H9 (cell line): ENCODE measurements at regions not wholly inside any gene's neighbourhood (a gene's known extent, or its start where the extent isn't known, plus 50 kb on each side); places are given as distances from the start of the nearest gene placed in this dataset.
A peak's percentile ranks its signal among the peaks of the same experiment; 100 is the strongest.

ENCODE experiments used
- DNase-seq: peaks from one replicate; pipeline ENCODE4 v3.0.0-alpha.2; 2017
- H2AFZ ChIP-seq: one replicate; pipeline ENCODE4 v1.6.1; 2013; ENCODE audit warnings: mild to moderate bottlenecking, low read length, control low read depth, moderate library complexity
- H2AK5ac ChIP-seq: 2 replicates; pipeline ENCODE4 v1.6.1; 2013; ENCODE audit warnings: low read length, control low read depth, mixed read lengths; ENCODE audit not compliant: insufficient read length
- H2BK120ac ChIP-seq: one replicate; pipeline ENCODE4 v1.6.1; 2013; ENCODE audit warnings: low read depth, mild to moderate bottlenecking, low read length, control low read depth, inconsistent platforms; ENCODE audit not compliant: poor library complexity, severe bottlenecking
- H2BK12ac ChIP-seq: 2 replicates; pipeline ENCODE4 v1.6.1; 2013; ENCODE audit warnings: low read length, control low read depth, mixed read lengths, low read depth; ENCODE audit not compliant: insufficient read length
- H2BK15ac ChIP-seq: 2 replicates; pipeline ENCODE4 v1.6.1; 2013; ENCODE audit warnings: low read depth, low read length, control low read depth
- H2BK20ac ChIP-seq: one replicate; pipeline ENCODE4 v1.6.1; 2013; ENCODE audit warnings: low read depth, mild to moderate bottlenecking, low read length, control low read depth, inconsistent platforms; ENCODE audit not compliant: poor library complexity, severe bottlenecking
- H2BK5ac ChIP-seq: 2 replicates; pipeline ENCODE4 v1.6.1; 2013; ENCODE audit warnings: low read length, control low read depth, mixed read lengths; ENCODE audit not compliant: insufficient read length
- H3K14ac ChIP-seq: 2 replicates; pipeline ENCODE4 v1.6.1; 2013; ENCODE audit warnings: low read length, control low read depth; ENCODE audit not compliant: insufficient read depth
- H3K18ac ChIP-seq: 2 replicates; pipeline ENCODE4 v1.6.1; 2013; ENCODE audit warnings: low read depth, mild to moderate bottlenecking, mixed read lengths, low read length, control low read depth; ENCODE audit not compliant: insufficient read length
- H3K23ac ChIP-seq: 2 replicates; pipeline ENCODE4 v1.6.1; 2013; ENCODE audit warnings: low read length, control low read depth, mixed read lengths, low read depth; ENCODE audit not compliant: insufficient read length
- H3K23me2 ChIP-seq: 2 replicates; pipeline ENCODE4 v1.6.1; 2013; ENCODE audit warnings: low read depth, mild to moderate bottlenecking, mixed read lengths, low read length, control low read depth; ENCODE audit not compliant: insufficient read length, poor library complexity, severe bottlenecking
- H3K27ac ChIP-seq: 2 replicates; pipeline ENCODE4 v1.5.1; 2013; ENCODE audit warnings: low read length, control low read depth, mixed read lengths, low read depth; ENCODE audit not compliant: insufficient read length
- H3K27me3 ChIP-seq: 2 replicates; pipeline ENCODE4 v1.6.1; 2013; ENCODE audit warnings: low read length, control low read depth, inconsistent platforms; ENCODE audit not compliant: insufficient read depth
- H3K4ac ChIP-seq: 2 replicates; pipeline ENCODE4 v1.6.1; 2013; ENCODE audit warnings: low read depth, mild to moderate bottlenecking, control low read depth, inconsistent platforms, low read length, moderate library complexity
- H3K4me1 ChIP-seq: 2 replicates; pipeline ENCODE4 v1.6.1; 2013; ENCODE audit warnings: low read length, control low read depth, inconsistent platforms; ENCODE audit not compliant: insufficient read depth
- H3K4me2 ChIP-seq: 2 replicates; pipeline ENCODE4 v1.6.1; 2013; ENCODE audit warnings: low read length, control low read depth, mixed read lengths; ENCODE audit not compliant: insufficient read length, insufficient read depth
- H3K56ac ChIP-seq: 2 replicates; pipeline ENCODE4 v1.6.1; 2013; ENCODE audit warnings: low read depth, mild to moderate bottlenecking, mixed read lengths, low read length, control low read depth; ENCODE audit not compliant: insufficient read length
- H3K79me1 ChIP-seq: 2 replicates; pipeline ENCODE4 v1.6.1; 2013; ENCODE audit warnings: low read depth, mild to moderate bottlenecking, moderate library complexity, low read length, control low read depth, inconsistent platforms; ENCODE audit not compliant: insufficient read depth, poor library complexity, severe bottlenecking
- H3K79me2 ChIP-seq: 2 replicates; pipeline ENCODE4 v1.6.1; 2013; ENCODE audit warnings: low read length, control low read depth, inconsistent platforms; ENCODE audit not compliant: insufficient read depth
- H3K9ac ChIP-seq: 2 replicates; pipeline ENCODE4 v1.6.1; 2013; ENCODE audit warnings: low read length, control low read depth, mixed read lengths; ENCODE audit not compliant: insufficient read length; ENCODE audit errors: extremely low read depth
- H3K9me3 ChIP-seq: one replicate; pipeline ENCODE4 v1.6.1; 2013; ENCODE audit warnings: low read depth, low read length, inconsistent platforms; ENCODE audit not compliant: control insufficient read depth
- H3T11ph ChIP-seq: one replicate; pipeline ENCODE4 v1.6.1; 2013; ENCODE audit warnings: mild to moderate bottlenecking, low read length, control low read depth, inconsistent platforms
- H4K20me1 ChIP-seq: one replicate; pipeline ENCODE4 v1.6.1; 2013; ENCODE audit not compliant: control insufficient read depth, insufficient read length, insufficient read depth
- H4K5ac ChIP-seq: 2 replicates; pipeline ENCODE4 v1.6.1; 2013; ENCODE audit warnings: low read depth, mild to moderate bottlenecking, mixed read lengths, low read length, control low read depth; ENCODE audit not compliant: insufficient read length
- H4K8ac ChIP-seq: replicated peaks from 2 replicates; pipeline ENCODE4 v1.6.1; 2013; ENCODE audit warnings: low read length, control low read depth, mixed read lengths, low read depth; ENCODE audit not compliant: insufficient read length
- H4K91ac ChIP-seq: 2 replicates; pipeline ENCODE4 v1.6.1; 2013; ENCODE audit warnings: low read depth, mild to moderate bottlenecking, moderate library complexity, mixed read lengths, low read length, control low read depth; ENCODE audit not compliant: insufficient read length
- H3K27ac Mint-ChIP-seq, 3 experiments: 2 replicates in 2 of 3; 3 replicates in 1 of 3; pipeline ENCODE4 v1.8.0; 2020 to 2021; ENCODE audit warnings: mixed read lengths in 3 of 3, mild to moderate bottlenecking in 1 of 3, moderate library complexity in 1 of 3
- H3K27me3 Mint-ChIP-seq: 2 replicates; pipeline ENCODE4 v1.8.0; 2021; ENCODE audit warnings: low read depth, mild to moderate bottlenecking, moderate library complexity, mixed read lengths
- H3K36me3 Mint-ChIP-seq, 3 experiments: 2 replicates in 2 of 3; 3 replicates in 1 of 3; pipeline ENCODE4 v1.8.0; 2020 to 2021; ENCODE audit warnings: low read depth in 3 of 3, mixed read lengths in 3 of 3; ENCODE audit not compliant: insufficient read depth in 1 of 3
- H3K4me1 Mint-ChIP-seq, 2 experiments: 2 replicates each; pipeline ENCODE4 v1.8.0; 2020; ENCODE audit warnings: mixed read lengths in 2 of 2
- H3K4me3 Mint-ChIP-seq, 2 experiments: 2 replicates in 1 of 2; 3 replicates in 1 of 2; pipeline ENCODE4 v1.8.0; 2020 to 2021; ENCODE audit warnings: mild to moderate bottlenecking in 2 of 2, mixed read lengths in 2 of 2, moderate library complexity in 1 of 2
- H3K9me3 Mint-ChIP-seq, 2 experiments: 2 replicates in 1 of 2; 3 replicates in 1 of 2; pipeline ENCODE4 v1.8.0; 2020; ENCODE audit warnings: mild to moderate bottlenecking in 2 of 2, mixed read lengths in 2 of 2, moderate library complexity in 1 of 2
- WGBS: extraction: QIAGEN DNeasy Blood & Tissue Kit; methylation state at CpG from one replicate; pipeline ENCODE4 v1.1.7; 2013; ENCODE audit warnings: missing lambda C conversion rate, low lambda C conversion rate, mixed read lengths; ENCODE audit not compliant: insufficient read length; ENCODE audit errors: extremely low coverage; 5-methylcytosine and 5-hydroxymethylcytosine counted together
- TF ChIP-seq, protein P1 (sequence below): fragments of 200-600 bp; sonication (generic); conservative IDR thresholded peaks from 3 replicates; pipeline ENCODE4 v1.8.0; 2021; ENCODE audit warnings: antibody characterized with exemption, mild to moderate bottlenecking

GRCh38 chr5:179430193-179431175 lies 85.2 kb upstream of the ADAMTS2 start:
- Histone ChIP-seq H2BK5ac (no peak overlapping the region), H3K56ac (no peak overlapping the region), H4K5ac (no peak overlapping the region), H2BK15ac (no peak overlapping the region), H3K79me2 (no peaks in the 10 kb centered on the region), H3K79me1 (no peaks in the 10 kb centered on the region), H3K14ac (no peak overlapping the region; the same call in 1 of the 2 replicates), H3K4me2 (no peak overlapping the region), H3K23me2 (no peaks in the 10 kb centered on the region), H3K9ac (no peak overlapping the region), H3K18ac (no peak overlapping the region), H4K8ac (no peak overlapping the region), H4K20me1 (no peaks in the 10 kb centered on the region), H4K91ac (no peak overlapping the region), H3K4ac (no peak overlapping the region), H2AFZ (no peak overlapping the region), H3T11ph (no peak overlapping the region), H2BK12ac (no peak overlapping the region), H2BK20ac (no peak overlapping the region), H3K4me1 (no peaks in the 10 kb centered on the region), H3K27me3 (no peaks in the 10 kb centered on the region), H3K23ac (no peak overlapping the region), H3K9me3 (no peaks in the 10 kb centered on the region), H2BK120ac (no peak overlapping the region), H2AK5ac (no peak overlapping the region), H3K27ac (no peak overlapping the region)
- Mint-ChIP-seq H3K27ac (peak overlapping the region in 1 of 3 experiments; percentile 35; a peak in 1 of 7 replicates), H3K4me3 (no peak overlapping the region), H3K9me3 (peaks cover 13 to 22% of the 10 kb centered on the region in 2 experiments; a peak in 4 of 5 replicates), H3K4me1 (peaks cover 12 to 13% of the 10 kb centered on the region in 2 experiments), H3K36me3 (peaks cover 0 to 4% (median 4%) of the 10 kb centered on the region in 3 experiments; a peak in 3 of 7 replicates), H3K27me3 (no peaks in the 10 kb centered on the region)
- TF ChIP-seq, protein P1, sequence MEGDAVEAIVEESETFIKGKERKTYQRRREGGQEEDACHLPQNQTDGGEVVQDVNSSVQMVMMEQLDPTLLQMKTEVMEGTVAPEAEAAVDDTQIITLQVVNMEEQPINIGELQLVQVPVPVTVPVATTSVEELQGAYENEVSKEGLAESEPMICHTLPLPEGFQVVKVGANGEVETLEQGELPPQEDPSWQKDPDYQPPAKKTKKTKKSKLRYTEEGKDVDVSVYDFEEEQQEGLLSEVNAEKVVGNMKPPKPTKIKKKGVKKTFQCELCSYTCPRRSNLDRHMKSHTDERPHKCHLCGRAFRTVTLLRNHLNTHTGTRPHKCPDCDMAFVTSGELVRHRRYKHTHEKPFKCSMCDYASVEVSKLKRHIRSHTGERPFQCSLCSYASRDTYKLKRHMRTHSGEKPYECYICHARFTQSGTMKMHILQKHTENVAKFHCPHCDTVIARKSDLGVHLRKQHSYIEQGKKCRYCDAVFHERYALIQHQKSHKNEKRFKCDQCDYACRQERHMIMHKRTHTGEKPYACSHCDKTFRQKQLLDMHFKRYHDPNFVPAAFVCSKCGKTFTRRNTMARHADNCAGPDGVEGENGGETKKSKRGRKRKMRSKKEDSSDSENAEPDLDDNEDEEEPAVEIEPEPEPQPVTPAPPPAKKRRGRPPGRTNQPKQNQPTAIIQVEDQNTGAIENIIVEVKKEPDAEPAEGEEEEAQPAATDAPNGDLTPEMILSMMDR = no peak
- DNase-seq = no peak
- no CpG with 5 or more reads among the region's 22 CpGs for WGBS
